HCT116 (cell line): ENCODE measurements at regions not wholly inside any gene's neighbourhood (a gene's known extent, or its start where the extent isn't known, plus 50 kb on each side); places are given as distances from the start of the nearest gene placed in this dataset.

Experiments
- ATAC-seq: fragments of 200-7000 bp; cut with Tn5 transposase; 2 replicates; pipeline ENCODE4 v1.9.1; 2020; ENCODE audit warnings: mild to moderate bottlenecking, moderate library complexity
- BruUV-seq: library from RNA; stranded (reverse); fragments of 400-500 nt; replicated peaks from 2 replicates; lab custom pipeline; 2021; lab: Mats Ljungman, UMichigan
- CTCF ChIA-PET: fragments of 300-600 bp; sonication (Branson Sonifier 250); formaldehyde crosslinking; loops from one replicate; lab custom pipeline; 2021; ENCODE audit warnings: antibody characterized with exemption; lab: Charles Lee
- POLR2A ChIA-PET: fragments of 300-600, 350-600 bp; sonication (Branson Sonifier 250); formaldehyde crosslinking; loops from one replicate; lab custom pipeline; 2021; ENCODE audit warnings: antibody characterized with exemption; lab: Charles Lee
- RAD21 ChIA-PET, 2 experiments: fragments of 300-600 bp; sonication (Branson Sonifier 250); formaldehyde crosslinking; loops; one replicate each; lab custom pipeline; 2023; ENCODE audit warnings: low total read pairs in 2 of 2; ENCODE audit not compliant: uncharacterized antibody in 2 of 2, unreplicated experiment in 2 of 2, low non-redundant PET in 1 of 2; lab: Charles Lee
- DNase-seq: peaks from one replicate; pipeline ENCODE4 v3.0.0-alpha.2; 2010; ENCODE audit warnings: low read depth, low spot score
- H2AFZ ChIP-seq: fragments of 200-600 bp; shearing (Covaris generic), sonication (generic); 2 replicates; pipeline ENCODE4 v1.6.1; 2017; ENCODE audit warnings: low read depth, mixed run types, mixed read lengths, antibody characterized with exemption, low read length; ENCODE audit not compliant: poor library complexity, severe bottlenecking
- H3K27ac ChIP-seq: 2 replicates; pipeline ENCODE4 v1.5.1; 2012; ENCODE audit warnings: low read depth, low read length
- H3K27me3 ChIP-seq: fragments of 200-600 bp; sonication (generic); 2 replicates; pipeline ENCODE4 v1.6.1; 2016; ENCODE audit warnings: mixed run types, low read length, mixed read lengths; ENCODE audit not compliant: insufficient read depth
- H3K36me3 ChIP-seq, 2 experiments: fragments of 200-500 bp in 1 of 2; fragments of 200-600 bp in 1 of 2; sonication (Bioruptor generic) in 1 of 2; sonication (generic) in 1 of 2; 2 replicates each; pipeline versions ENCODE4 v1.5.1 to v1.6.1; 2014 to 2016; ENCODE audit warnings: low read length in 2 of 2, inconsistent platforms in 1 of 2, mixed read lengths in 1 of 2, mixed run types in 1 of 2; ENCODE audit not compliant: insufficient read depth in 2 of 2, control insufficient read depth in 1 of 2
- H3K4me1 ChIP-seq, 2 experiments: fragments of 200-600 bp in 1 of 2; sonication (generic) in 1 of 2; 2 replicates each; pipeline versions ENCODE4 v1.5.1 to v1.6.1; 2012 to 2017; ENCODE audit warnings: low read length in 2 of 2, inconsistent platforms in 1 of 2, mild to moderate bottlenecking in 1 of 2, mixed read lengths in 1 of 2, mixed run types in 1 of 2, moderate library complexity in 1 of 2; ENCODE audit not compliant: insufficient read depth in 2 of 2, control insufficient read depth in 1 of 2
- H3K4me2 ChIP-seq: fragments of 200-600 bp; sonication (generic); 2 replicates; pipeline ENCODE4 v1.6.1; 2017; ENCODE audit warnings: mixed run types, low read length, mixed read lengths
- H3K4me3 ChIP-seq, 2 experiments: fragments of 200-600 bp in 1 of 2; sonication (generic) in 1 of 2; replicated peaks in 1 of 2; 2 replicates each; pipeline ENCODE4 v1.5.1; 2011 to 2016; ENCODE audit warnings: low read length in 2 of 2, control low read depth in 1 of 2, low read depth in 1 of 2, mild to moderate bottlenecking in 1 of 2, mixed read lengths in 1 of 2, mixed run types in 1 of 2
- H3K79me2 ChIP-seq: fragments of 200-600 bp; sonication (generic); 2 replicates; pipeline ENCODE4 v1.6.1; 2017; ENCODE audit warnings: mild to moderate bottlenecking, mixed run types, low read length, moderate library complexity, mixed read lengths; ENCODE audit not compliant: insufficient read depth
- H3K9ac ChIP-seq: fragments of 200-600 bp; sonication (generic); 2 replicates; pipeline ENCODE4 v1.6.1; 2016; ENCODE audit warnings: low read length, mixed read lengths
- H3K9me2 ChIP-seq: fragments of 200-600 bp; sonication (generic), shearing (Covaris generic); 2 replicates; pipeline ENCODE4 v1.6.1; 2017; ENCODE audit warnings: mixed run types, mild to moderate bottlenecking, moderate library complexity; ENCODE audit not compliant: insufficient read depth
- H3K9me3 ChIP-seq, 2 experiments: fragments of 200-500 bp in 1 of 2; fragments of 200-600 bp in 1 of 2; sonication (Bioruptor generic) in 1 of 2; sonication (generic) in 1 of 2; 2 replicates each; pipeline ENCODE4 v1.6.1; 2014 to 2017; ENCODE audit warnings: low read length in 2 of 2, mixed read lengths in 2 of 2, inconsistent platforms in 1 of 2, low read depth in 1 of 2, mild to moderate bottlenecking in 1 of 2, mixed run types in 1 of 2, moderate library complexity in 1 of 2; ENCODE audit not compliant: control insufficient read depth in 1 of 2, insufficient read depth in 1 of 2
- H4K20me1 ChIP-seq: fragments of 200-600 bp; sonication (generic), shearing (Covaris generic); 2 replicates; pipeline ENCODE4 v1.6.1; 2017; ENCODE audit warnings: mixed run types, mild to moderate bottlenecking, moderate library complexity; ENCODE audit not compliant: insufficient read depth
- CBX3 ChIP-seq: IDR thresholded peaks from 2 replicates; pipeline ENCODE4 v1.6.1; 2012; ENCODE audit warnings: low read depth
- EGR1 ChIP-seq: IDR thresholded peaks from 2 replicates; pipeline ENCODE4 v1.6.1; 2012; ENCODE audit warnings: low read depth
- ELF1 ChIP-seq: IDR thresholded peaks from 2 replicates; pipeline ENCODE4 v1.6.1; 2012; ENCODE audit warnings: low read depth, borderline replicate concordance
- EZH2 ChIP-seq: fragments of 200-600 bp; sonication (generic); IDR thresholded peaks from 2 replicates; pipeline ENCODE4 v1.6.1; 2017; ENCODE audit warnings: antibody characterized with exemption, mixed run types
- EZH2phosphoT487 ChIP-seq: fragments of 200-600 bp; IDR thresholded peaks from 2 replicates; pipeline ENCODE4 v1.6.1; 2018; ENCODE audit warnings: antibody characterized with exemption, borderline replicate concordance
- JUND ChIP-seq: IDR thresholded peaks from 2 replicates; pipeline ENCODE4 v1.6.1; 2012
- POLR2AphosphoS5 ChIP-seq: IDR thresholded peaks from 2 replicates; pipeline ENCODE4 v1.6.1; 2011; ENCODE audit warnings: mild to moderate bottlenecking, low read depth, low read length, moderate library complexity
- RAD21 ChIP-seq: IDR thresholded peaks from 2 replicates; pipeline ENCODE4 v1.6.1; 2012; ENCODE audit warnings: low read depth, mild to moderate bottlenecking
- SIN3A ChIP-seq: IDR thresholded peaks from 2 replicates; pipeline ENCODE4 v1.6.1; 2012; ENCODE audit warnings: low read depth
- SP1 ChIP-seq: IDR thresholded peaks from 2 replicates; pipeline ENCODE4 v1.6.1; 2012; ENCODE audit warnings: low read depth
- SRF ChIP-seq: IDR thresholded peaks from 2 replicates; pipeline ENCODE4 v1.6.1; 2012; ENCODE audit warnings: low read depth
- TCF7L2 ChIP-seq: IDR thresholded peaks from 2 replicates; pipeline ENCODE4 v1.7.0; 2011; ENCODE audit warnings: borderline replicate concordance, inconsistent platforms; ENCODE audit not compliant: insufficient read depth, insufficient read length; ENCODE audit errors: extremely low read depth
- YY1 ChIP-seq: IDR thresholded peaks from 2 replicates; pipeline ENCODE4 v1.6.1; 2011; ENCODE audit warnings: low read length, low read depth, moderate library complexity, mild to moderate bottlenecking; ENCODE audit not compliant: insufficient replicate concordance; ENCODE audit errors: extremely low read depth
- ZFX ChIP-seq: fragments of 450-650 bp; IDR thresholded peaks from 2 replicates; pipeline ENCODE4 v1.6.1; 2017
- ZNF274 ChIP-seq: fragments of 200-500 bp; sonication (Bioruptor generic); IDR thresholded peaks from 2 replicates; pipeline ENCODE4 v1.6.1; 2014; ENCODE audit warnings: mild to moderate bottlenecking, low read depth, low read length, inconsistent platforms
- intact Hi-C: fragments of 100-400 bp; cut with micrococcal nuclease; formaldehyde crosslinking; loops from 2 replicates; pipeline ENCODE4 v1.10.0; 2022
- TF ChIP-seq, protein P1 (sequence below): IDR thresholded peaks from 2 replicates; pipeline ENCODE4 v1.6.1; 2012
- TF ChIP-seq, protein P2 (sequence below): IDR thresholded peaks from 2 replicates; pipeline ENCODE4 v1.6.1; 2012
- TF ChIP-seq, protein P3 (sequence below): IDR thresholded peaks from 2 replicates; pipeline ENCODE4 v1.6.1; 2011; ENCODE audit warnings: mild to moderate bottlenecking, low read length, moderate library complexity; ENCODE audit not compliant: insufficient replicate concordance; ENCODE audit errors: extremely low read depth
- TF ChIP-seq, protein P4 (sequence below), 3 experiments: fragments of 200-600 bp in 1 of 3; sonication (generic) in 1 of 3; IDR thresholded peaks in 2 of 3; conservative IDR thresholded peaks in 1 of 3; 2 replicates each; pipeline ENCODE4 v1.5.1; 2012 to 2017; ENCODE audit warnings: low read depth in 2 of 3, low read length in 2 of 3, antibody characterized with exemption in 1 of 3, borderline replicate concordance in 1 of 3, control low read depth in 1 of 3, mild to moderate bottlenecking in 1 of 3, mixed read lengths in 1 of 3, mixed run types in 1 of 3, moderate library complexity in 1 of 3; ENCODE audit not compliant: insufficient read depth in 1 of 3

DNA sequence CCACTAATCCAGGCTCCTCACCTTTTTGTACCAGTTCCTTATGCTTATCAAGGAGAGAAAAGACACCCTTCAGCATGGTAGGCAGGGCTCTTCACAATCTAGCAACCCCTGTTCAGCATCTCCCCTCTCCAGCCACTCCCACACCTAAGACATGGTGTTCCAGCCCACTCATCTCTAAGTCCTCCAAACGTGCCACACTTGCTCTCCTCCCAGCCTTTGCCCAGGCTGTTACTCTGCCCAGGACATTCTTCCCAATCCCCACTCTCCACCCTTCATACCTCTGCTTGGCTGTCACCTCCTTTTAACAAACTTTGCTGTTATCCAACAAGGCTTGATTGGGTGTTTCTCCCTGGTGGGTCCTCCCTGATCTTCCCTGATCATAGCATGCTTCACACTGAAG lies 270.6 kb upstream of the CHAC2 start:
- ATAC-seq (no peak), DNase-seq (no peak)
- no peaks in the 10 kb centered on the region for H3K27me3 ChIP-seq
- POLR2A ChIA-PET, result no interaction called here
- RAD21 ChIA-PET, result no interaction called here
- H3K9ac ChIP-seq, result no peak overlapping the region
- H4K20me1 ChIP-seq, result no peaks in the 10 kb centered on the region
- H2AFZ ChIP-seq, result no peak overlapping the region
- H3K27ac ChIP-seq, result no peak overlapping the region
- CTCF ChIA-PET, result no interaction called here
- intact Hi-C loops, result no loop called here
- H3K36me3 ChIP-seq, result no peaks in the 10 kb centered on the region
- no peaks in the 10 kb centered on the region for H3K4me1 ChIP-seq
- H3K9me2 ChIP-seq, result no peaks in the 10 kb centered on the region
- no peak overlapping the region for H3K4me3 ChIP-seq
- no peaks in the 10 kb centered on the region for H3K79me2 ChIP-seq
- BruUV-seq, result no TSS peak
- H3K4me2 ChIP-seq, result no peak overlapping the region
- TF ChIP-seq SIN3A, result no peak
- no peak for TF ChIP-seq ZNF274
- no peak for TF ChIP-seq EZH2phosphoT487
- TF ChIP-seq RAD21, result no peak
- no peaks in the 10 kb centered on the region for H3K9me3 ChIP-seq

DNA sequence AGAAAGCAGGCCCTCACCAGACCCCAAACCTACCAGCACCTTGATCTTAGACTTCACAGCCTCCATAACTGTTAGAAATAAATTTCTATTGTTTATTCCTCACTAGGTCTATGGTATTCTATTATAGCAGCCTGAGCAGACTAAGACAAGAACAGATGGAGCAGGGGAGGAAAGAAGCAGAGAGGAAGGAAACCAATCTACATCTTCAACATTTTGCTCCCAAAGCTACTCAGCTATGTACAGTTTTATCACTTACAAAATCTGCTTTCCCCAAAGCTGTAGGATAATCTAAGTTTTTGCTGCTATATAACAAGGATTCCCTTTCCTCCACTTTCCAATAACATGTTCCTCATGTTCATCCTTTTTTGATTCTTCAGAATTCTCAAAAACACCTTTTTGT lies 274.4 kb upstream of the CHAC2 start:
- Histone ChIP-seq H3K4me2 (no peak overlapping the region), H3K9me2 (no peaks in the 10 kb centered on the region), H3K4me1 (no peaks in the 10 kb centered on the region), H3K4me3 (no peak overlapping the region), H3K27ac (no peak overlapping the region), H3K79me2 (no peaks in the 10 kb centered on the region), H3K9ac (no peak overlapping the region), H3K27me3 (no peaks in the 10 kb centered on the region), H3K9me3 (no peaks in the 10 kb centered on the region), H3K36me3 (no peaks in the 10 kb centered on the region), H4K20me1 (no peaks in the 10 kb centered on the region), H2AFZ (no peak overlapping the region)
- BruUV-seq, result no TSS peak
- ChIA-PET POLR2A (no interaction called here), CTCF (no interaction called here), RAD21 (no interaction called here)
- DNase-seq (no peak), ATAC-seq (no peak)
- intact Hi-C loops, result no loop called here
- TF ChIP-seq TCF7L2, result no peak
- TF ChIP-seq SP1, result no peak
- TF ChIP-seq ZNF274, result no peak
- TF ChIP-seq, protein P1, sequence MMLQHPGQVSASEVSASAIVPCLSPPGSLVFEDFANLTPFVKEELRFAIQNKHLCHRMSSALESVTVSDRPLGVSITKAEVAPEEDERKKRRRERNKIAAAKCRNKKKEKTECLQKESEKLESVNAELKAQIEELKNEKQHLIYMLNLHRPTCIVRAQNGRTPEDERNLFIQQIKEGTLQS, result no peak
- TF ChIP-seq YY1, result no peak
- no peak for TF ChIP-seq RAD21
- TF ChIP-seq ELF1, result no peak
- TF ChIP-seq, protein P2, sequence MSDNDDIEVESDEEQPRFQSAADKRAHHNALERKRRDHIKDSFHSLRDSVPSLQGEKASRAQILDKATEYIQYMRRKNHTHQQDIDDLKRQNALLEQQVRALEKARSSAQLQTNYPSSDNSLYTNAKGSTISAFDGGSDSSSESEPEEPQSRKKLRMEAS, result no peak
- TF ChIP-seq SRF, result no peak
- TF ChIP-seq ZFX, result no peak
- no peak for TF ChIP-seq JUND
- TF ChIP-seq CBX3, result no peak
- TF ChIP-seq, protein P3, sequence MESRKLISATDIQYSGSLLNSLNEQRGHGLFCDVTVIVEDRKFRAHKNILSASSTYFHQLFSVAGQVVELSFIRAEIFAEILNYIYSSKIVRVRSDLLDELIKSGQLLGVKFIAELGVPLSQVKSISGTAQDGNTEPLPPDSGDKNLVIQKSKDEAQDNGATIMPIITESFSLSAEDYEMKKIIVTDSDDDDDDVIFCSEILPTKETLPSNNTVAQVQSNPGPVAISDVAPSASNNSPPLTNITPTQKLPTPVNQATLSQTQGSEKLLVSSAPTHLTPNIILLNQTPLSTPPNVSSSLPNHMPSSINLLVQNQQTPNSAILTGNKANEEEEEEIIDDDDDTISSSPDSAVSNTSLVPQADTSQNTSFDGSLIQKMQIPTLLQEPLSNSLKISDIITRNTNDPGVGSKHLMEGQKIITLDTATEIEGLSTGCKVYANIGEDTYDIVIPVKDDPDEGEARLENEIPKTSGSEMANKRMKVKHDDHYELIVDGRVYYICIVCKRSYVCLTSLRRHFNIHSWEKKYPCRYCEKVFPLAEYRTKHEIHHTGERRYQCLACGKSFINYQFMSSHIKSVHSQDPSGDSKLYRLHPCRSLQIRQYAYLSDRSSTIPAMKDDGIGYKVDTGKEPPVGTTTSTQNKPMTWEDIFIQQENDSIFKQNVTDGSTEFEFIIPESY, result no peak
- TF ChIP-seq, protein P4, sequence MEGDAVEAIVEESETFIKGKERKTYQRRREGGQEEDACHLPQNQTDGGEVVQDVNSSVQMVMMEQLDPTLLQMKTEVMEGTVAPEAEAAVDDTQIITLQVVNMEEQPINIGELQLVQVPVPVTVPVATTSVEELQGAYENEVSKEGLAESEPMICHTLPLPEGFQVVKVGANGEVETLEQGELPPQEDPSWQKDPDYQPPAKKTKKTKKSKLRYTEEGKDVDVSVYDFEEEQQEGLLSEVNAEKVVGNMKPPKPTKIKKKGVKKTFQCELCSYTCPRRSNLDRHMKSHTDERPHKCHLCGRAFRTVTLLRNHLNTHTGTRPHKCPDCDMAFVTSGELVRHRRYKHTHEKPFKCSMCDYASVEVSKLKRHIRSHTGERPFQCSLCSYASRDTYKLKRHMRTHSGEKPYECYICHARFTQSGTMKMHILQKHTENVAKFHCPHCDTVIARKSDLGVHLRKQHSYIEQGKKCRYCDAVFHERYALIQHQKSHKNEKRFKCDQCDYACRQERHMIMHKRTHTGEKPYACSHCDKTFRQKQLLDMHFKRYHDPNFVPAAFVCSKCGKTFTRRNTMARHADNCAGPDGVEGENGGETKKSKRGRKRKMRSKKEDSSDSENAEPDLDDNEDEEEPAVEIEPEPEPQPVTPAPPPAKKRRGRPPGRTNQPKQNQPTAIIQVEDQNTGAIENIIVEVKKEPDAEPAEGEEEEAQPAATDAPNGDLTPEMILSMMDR (IDR thresholded peaks at IDR 0.05 in 2 of 3, conservative IDR thresholded peaks at IDR 0.05 in 1 of 3; ENCODE audit: borderline replicate concordance in 1 of 3, insufficient read depth in 1 of 3, low read depth in 2 of 3, low read length in 2 of 3), result no peak
- no peak for TF ChIP-seq EZH2phosphoT487
- TF ChIP-seq POLR2AphosphoS5, result no peak
- TF ChIP-seq EZH2, result no peak
- TF ChIP-seq EGR1, result no peak
